Neural cell (in vitro differentiated cells): ENCODE measurements at regions not wholly inside any gene's neighbourhood (a gene's known extent, or its start where the extent isn't known, plus 50 kb on each side); places are given as distances from the start of the nearest gene placed in this dataset.

Source experiments
- CTCF ChIP-seq: fragments of 450-650 bp; IDR thresholded peaks from 2 replicates; pipeline ENCODE4 v1.5.1; 2014; ENCODE audit warnings: antibody characterized with exemption, mild to moderate bottlenecking, moderate library complexity; ENCODE audit not compliant: poor library complexity, severe bottlenecking
- POLR2AphosphoS5 ChIP-seq: IDR thresholded peaks from 2 replicates; pipeline ENCODE4 v1.6.1; 2012
- RAD21 ChIP-seq: fragments of 450-650 bp; conservative IDR thresholded peaks from 2 replicates; pipeline ENCODE4 v1.6.1; 2014; ENCODE audit warnings: antibody characterized with exemption, mild to moderate bottlenecking, moderate library complexity
- SMC3 ChIP-seq: fragments of 450-650 bp; conservative IDR thresholded peaks from 2 replicates; pipeline ENCODE4 v1.6.1; 2014; ENCODE audit warnings: antibody characterized with exemption, mild to moderate bottlenecking, moderate library complexity; ENCODE audit not compliant: poor library complexity

DNA sequence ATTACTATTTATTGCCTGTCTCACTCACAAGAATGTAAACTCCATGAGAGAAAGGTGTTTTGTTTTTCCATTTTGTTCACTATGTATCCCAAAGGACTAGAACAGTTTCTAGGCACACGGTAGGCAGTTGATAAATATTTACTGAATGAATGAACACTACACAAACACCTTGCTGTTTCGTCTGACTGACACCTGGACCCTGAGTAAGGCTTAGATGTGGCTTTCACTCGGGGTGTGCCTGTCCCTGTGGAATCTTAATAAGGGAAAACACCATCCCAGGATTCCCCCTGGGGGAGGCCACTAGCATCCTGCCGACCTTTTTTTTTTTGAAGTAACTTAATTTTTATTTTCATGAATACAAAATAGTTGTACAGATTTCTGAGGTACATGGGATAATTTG is 66.6 kb upstream of the STEAP1B start:
- TF ChIP-seq SMC3 = no peak
- TF ChIP-seq CTCF = no peak
- TF ChIP-seq POLR2AphosphoS5 = no peak
- no peak for TF ChIP-seq RAD21
